DMS153 treated with DMSO at 0.1 percent for 48 hours (cell line): ENCODE measurements at regions not wholly inside any gene's neighbourhood (a gene's known extent, or its start where the extent isn't known, plus 50 kb on each side); places are given as distances from the start of the nearest gene placed in this dataset.

Source experiments
- DNase-seq: peaks from one replicate; lab custom pipeline; 2025; ENCODE audit not compliant: unreplicated experiment; lab: John Stamatoyannopoulos, UW

GRCh38 chr14:27366596-27366995, 768.8 kb upstream of the NOVA1 start:
- DNase-seq: no peak

- DNase-seq: no peak
These were observed 769.5 kb upstream of the NOVA1 start for GRCh38 chr14:27367345-27367744.

- no peak for DNase-seq
These were observed 772.2 kb upstream of the NOVA1 start for GRCh38 chr14:27370074-27370473.

GRCh38 chr14:27370775-27371174, 772.9 kb upstream of the NOVA1 start:
- DNase-seq: no peak

- no peak for DNase-seq
These were observed 773.4 kb upstream of the NOVA1 start for GRCh38 chr14:27371209-27371608.

- no peak for DNase-seq
These were observed 774.0 kb upstream of the NOVA1 start for GRCh38 chr14:27371868-27372267.

GRCh38 chr14:27372771-27373170, 774.9 kb upstream of the NOVA1 start:
- no peak for DNase-seq

GRCh38 chr14:27384124-27384523, 786.3 kb upstream of the NOVA1 start:
- DNase-seq: no peak

- DNase-seq: no peak
These were observed 788.6 kb upstream of the NOVA1 start for GRCh38 chr14:27386391-27386790.

GRCh38 chr14:27387463-27387862, 789.6 kb upstream of the NOVA1 start:
- no peak for DNase-seq

GRCh38 chr14:27389402-27389801, 791.6 kb upstream of the NOVA1 start:
- DNase-seq: no peak

GRCh38 chr14:27390155-27390554, 792.3 kb upstream of the NOVA1 start:
- no peak for DNase-seq

- no peak for DNase-seq
These were observed 793.5 kb upstream of the NOVA1 start for GRCh38 chr14:27391331-27391730.

GRCh38 chr14:27392153-27392552, 794.3 kb upstream of the NOVA1 start:
- DNase-seq: no peak

GRCh38 chr14:27409944-27410343, 812.1 kb upstream of the NOVA1 start:
- DNase-seq: no peak

GRCh38 chr14:27410981-27411380, 813.1 kb upstream of the NOVA1 start:
- no peak for DNase-seq

GRCh38 chr14:27427796-27428195, 830.0 kb upstream of the NOVA1 start:
- DNase-seq: no peak

GRCh38 chr14:27435923-27436670, 838.3 kb upstream of the NOVA1 start:
- peak; percentile 70 for DNase-seq

- DNase-seq: no peak
These were observed 886.8 kb upstream of the NOVA1 start for GRCh38 chr14:27484633-27485032.

- DNase-seq: no peak
These were observed 887.4 kb upstream of the NOVA1 start for GRCh38 chr14:27485193-27485592.

- DNase-seq: no peak
These were observed 908.4 kb upstream of the NOVA1 start for GRCh38 chr14:27506272-27506671.

GRCh38 chr14:27528328-27528727, 930.5 kb upstream of the NOVA1 start:
- DNase-seq: peak; percentile 76

- no peak for DNase-seq
These were observed 938.9 kb upstream of the NOVA1 start for GRCh38 chr14:27536748-27537147.
